Astrocyte (in vitro differentiated cells and primary cell): ENCODE measurements at regions not wholly inside any gene's neighbourhood (a gene's known extent, or its start where the extent isn't known, plus 50 kb on each side); places are given as distances from the start of the nearest gene placed in this dataset.

Source experiments
- DNase-seq: peaks from one replicate; pipeline ENCODE4 v3.0.0-alpha.2; 2010; ENCODE audit warnings: low read depth
- FAIRE-seq: peaks from 2 replicates; lab custom pipeline; 2011; peaks lifted over from hg19 to GRCh38; lab: Jason Lieb, UNC
- H2AFZ ChIP-seq: 2 replicates; pipeline ENCODE4 v1.6.0; 2012; ENCODE audit warnings: low read depth, low read length, inconsistent platforms
- H3K27ac ChIP-seq: 2 replicates; pipeline ENCODE4 v1.5.1; 2011; ENCODE audit warnings: low read depth, low read length, inconsistent platforms
- H3K27me3 ChIP-seq: 2 replicates; pipeline ENCODE4 v1.6.0; 2011; ENCODE audit warnings: low read length, inconsistent platforms; ENCODE audit not compliant: insufficient read depth
- H3K36me3 ChIP-seq: 2 replicates; pipeline ENCODE4 v1.5.1; 2011; ENCODE audit warnings: low read length, inconsistent platforms; ENCODE audit not compliant: insufficient read depth
- H3K4me1 ChIP-seq: 2 replicates; pipeline ENCODE4 v1.5.1; 2011; ENCODE audit warnings: low read length, inconsistent platforms; ENCODE audit not compliant: insufficient read depth
- H3K4me2 ChIP-seq: 2 replicates; pipeline ENCODE4 v1.6.0; 2012; ENCODE audit warnings: low read length, inconsistent platforms
- H3K4me3 ChIP-seq: 2 replicates; pipeline ENCODE4 v1.5.1; 2011; ENCODE audit warnings: low read depth, mild to moderate bottlenecking, low read length, inconsistent platforms; ENCODE audit not compliant: insufficient read depth
- H3K79me2 ChIP-seq: 2 replicates; pipeline ENCODE4 v1.6.0; 2012; ENCODE audit warnings: mild to moderate bottlenecking, low read length, inconsistent platforms; ENCODE audit not compliant: insufficient read depth
- H3K9ac ChIP-seq: 2 replicates; pipeline ENCODE4 v1.6.0; 2012; ENCODE audit warnings: mild to moderate bottlenecking, low read length, inconsistent platforms
- H3K9me3 ChIP-seq: 2 replicates; pipeline ENCODE4 v1.5.1; 2012; ENCODE audit warnings: low read depth, mild to moderate bottlenecking, low read length, inconsistent platforms; ENCODE audit not compliant: insufficient read depth
- H4K20me1 ChIP-seq: 2 replicates; pipeline ENCODE4 v1.6.0; 2012; ENCODE audit warnings: low read length, inconsistent platforms; ENCODE audit not compliant: insufficient read depth
- H3K27ac Mint-ChIP-seq: one replicate; pipeline ENCODE4 v1.8.0; 2021; ENCODE audit warnings: mild to moderate bottlenecking, mixed read lengths; ENCODE audit not compliant: unreplicated experiment
- H3K27me3 Mint-ChIP-seq: one replicate; pipeline ENCODE4 v1.8.0; 2021; ENCODE audit warnings: low read depth, mixed read lengths; ENCODE audit not compliant: unreplicated experiment
- H3K36me3 Mint-ChIP-seq: one replicate; pipeline ENCODE4 v1.8.0; 2021; ENCODE audit warnings: low read depth, mixed read lengths; ENCODE audit not compliant: unreplicated experiment
- H3K4me1 Mint-ChIP-seq: one replicate; pipeline ENCODE4 v1.8.0; 2021; ENCODE audit warnings: low read depth, mixed read lengths; ENCODE audit not compliant: unreplicated experiment
- H3K4me3 Mint-ChIP-seq: one replicate; pipeline ENCODE4 v1.8.0; 2021; ENCODE audit warnings: mild to moderate bottlenecking, moderate library complexity, mixed read lengths; ENCODE audit not compliant: unreplicated experiment
- H3K9me3 Mint-ChIP-seq: one replicate; pipeline ENCODE4 v1.8.0; 2021; ENCODE audit warnings: mild to moderate bottlenecking, mixed read lengths; ENCODE audit not compliant: unreplicated experiment
- CTCF ChIP-seq: IDR thresholded peaks from 2 replicates; pipeline ENCODE4 v1.5.1; 2011; ENCODE audit warnings: low read depth, mild to moderate bottlenecking, inconsistent platforms, low read length, moderate library complexity; ENCODE audit not compliant: insufficient read depth
- EZH2 ChIP-seq: IDR thresholded peaks from 2 replicates; pipeline ENCODE4 v1.6.1; 2012; ENCODE audit warnings: mild to moderate bottlenecking, low read length, inconsistent platforms; ENCODE audit not compliant: insufficient read depth

GRCh38 chr12:115824936-115825602 is 452.4 kb downstream of the MED13L start:
- Histone ChIP-seq H3K27me3 (no peaks in the 10 kb centered on the region), H3K4me1 (no peaks in the 10 kb centered on the region), H3K79me2 (no peaks in the 10 kb centered on the region), H3K4me3 (no peak overlapping the region), H2AFZ (no peak overlapping the region), H3K9me3 (peaks cover 4% of the 10 kb centered on the region), H4K20me1 (no peaks in the 10 kb centered on the region), H3K9ac (no peak overlapping the region), H3K27ac (no peak overlapping the region), H3K36me3 (no peaks in the 10 kb centered on the region), H3K4me2 (no peak overlapping the region)
- no peak for TF ChIP-seq CTCF
- TF ChIP-seq EZH2 = no peak
- Mint-ChIP-seq H3K4me1 (no peaks in the 10 kb centered on the region), H3K4me3 (no peak overlapping the region), H3K9me3 (peaks cover 3% of the 10 kb centered on the region), H3K27me3 (peaks cover 12% of the 10 kb centered on the region), H3K27ac (no peak overlapping the region), H3K36me3 (no peaks in the 10 kb centered on the region)
- DNase-seq (no peak), FAIRE-seq (no peak)

- Mint-ChIP-seq H3K36me3 (no peaks in the 10 kb centered on the region), H3K4me3 (no peak overlapping the region), H3K27me3 (peaks cover 12% of the 10 kb centered on the region), H3K4me1 (no peaks in the 10 kb centered on the region), H3K27ac (no peak overlapping the region), H3K9me3 (peaks cover 3% of the 10 kb centered on the region)
- no peak for TF ChIP-seq CTCF
- no peak for TF ChIP-seq EZH2
- Histone ChIP-seq H3K4me2 (no peak overlapping the region), H4K20me1 (no peaks in the 10 kb centered on the region), H3K27me3 (no peaks in the 10 kb centered on the region), H3K36me3 (no peaks in the 10 kb centered on the region), H3K4me1 (no peaks in the 10 kb centered on the region), H3K79me2 (no peaks in the 10 kb centered on the region), H3K27ac (no peak overlapping the region), H2AFZ (no peak overlapping the region), H3K9ac (no peak overlapping the region), H3K4me3 (no peak overlapping the region), H3K9me3 (peaks cover 4% of the 10 kb centered on the region)
- DNase-seq = no peak
- FAIRE-seq = no peak
Measured at GRCh38 chr12:115823635-115824034, 453.9 kb downstream of the MED13L start.

GRCh38 chr12:115820656-115821055 is 456.8 kb downstream of the MED13L start:
- H3K79me2 ChIP-seq = no peaks in the 10 kb centered on the region
- H3K36me3 ChIP-seq = no peaks in the 10 kb centered on the region
- Mint-ChIP-seq H3K9me3 (peaks cover 2% of the 10 kb centered on the region), H3K4me1 (no peaks in the 10 kb centered on the region), H3K27ac (no peak overlapping the region), H3K36me3 (no peaks in the 10 kb centered on the region), H3K27me3 (peaks cover 30% of the 10 kb centered on the region), H3K4me3 (no peak overlapping the region)
- H4K20me1 ChIP-seq = no peaks in the 10 kb centered on the region
- TF ChIP-seq EZH2 (no peak), CTCF (no peak)
- H3K4me3 ChIP-seq = no peak overlapping the region
- no peak overlapping the region for H3K9ac ChIP-seq
- no peak overlapping the region for H3K27ac ChIP-seq
- no peak overlapping the region for H3K4me2 ChIP-seq
- DNase-seq = no peak
- FAIRE-seq = no peak
- H3K9me3 ChIP-seq = peaks cover 4% of the 10 kb centered on the region
- H3K27me3 ChIP-seq = no peaks in the 10 kb centered on the region
- no peaks in the 10 kb centered on the region for H3K4me1 ChIP-seq
- no peak overlapping the region for H2AFZ ChIP-seq
